Panc1 (cell line): ENCODE measurements at regions not wholly inside any gene's neighbourhood (a gene's known extent, or its start where the extent isn't known, plus 50 kb on each side); places are given as distances from the start of the nearest gene placed in this dataset.

Experiments
- ATAC-seq: fragments of 200-7000 bp; cut with Tn5 transposase; 2 replicates; pipeline ENCODE4 v1.9.1; 2020; ENCODE audit warnings: mild to moderate bottlenecking, moderate library complexity
- BruUV-seq: library from RNA; stranded (reverse); fragments of 400-500 nt; replicated peaks from 2 replicates; lab custom pipeline; 2021; lab: Mats Ljungman, UMichigan
- CTCF ChIA-PET: fragments of 300-600 bp; sonication (Branson Sonifier 250); formaldehyde crosslinking; loops from one replicate; lab custom pipeline; 2022; ENCODE audit warnings: antibody characterized with exemption; lab: Charles Lee
- POLR2A ChIA-PET: fragments of 300-600 bp; sonication (Branson Sonifier 250); formaldehyde crosslinking; loops from one replicate; lab custom pipeline; 2022; ENCODE audit warnings: antibody characterized with exemption; lab: Charles Lee
- DNase-seq: peaks from one replicate; pipeline ENCODE4 v3.0.0-alpha.2; 2010; ENCODE audit warnings: low read depth, low spot score
- H3K27ac ChIP-seq: 2 replicates; pipeline ENCODE4 v1.5.1; 2011; ENCODE audit warnings: mild to moderate bottlenecking, low read length, inconsistent platforms
- H3K27me3 ChIP-seq: fragments of 200-500 bp; sonication (Bioruptor generic); 2 replicates; pipeline ENCODE4 v1.6.0; 2014; ENCODE audit warnings: low read length, inconsistent platforms; ENCODE audit not compliant: control insufficient read depth, insufficient read depth
- H3K36me3 ChIP-seq: fragments of 200-500 bp; sonication (Bioruptor generic); 2 replicates; pipeline ENCODE4 v1.5.1; 2014; ENCODE audit warnings: inconsistent platforms, mild to moderate bottlenecking, low read length, moderate library complexity; ENCODE audit not compliant: control insufficient read depth, insufficient read depth
- H3K4me1 ChIP-seq: 2 replicates; pipeline ENCODE4 v1.5.1; 2011; ENCODE audit warnings: inconsistent platforms, mild to moderate bottlenecking, low read length, moderate library complexity; ENCODE audit not compliant: control insufficient read depth, insufficient read depth
- H3K4me3 ChIP-seq, 2 experiments: 2 replicates each; pipeline ENCODE4 v1.5.1; 2011 to 2012; ENCODE audit warnings: low read depth in 2 of 2, low read length in 2 of 2, mild to moderate bottlenecking in 2 of 2, inconsistent platforms in 1 of 2, moderate library complexity in 1 of 2
- H3K9me3 ChIP-seq: fragments of 200-500 bp; sonication (Bioruptor generic); 2 replicates; pipeline ENCODE4 v1.5.1; 2014; ENCODE audit warnings: low read depth, mild to moderate bottlenecking, inconsistent platforms, low read length, moderate library complexity; ENCODE audit not compliant: control insufficient read depth, insufficient read depth
- CTCF ChIP-seq: fragments of 450-650 bp; IDR thresholded peaks from 2 replicates; pipeline ENCODE4 v1.5.1; 2017; ENCODE audit warnings: mild to moderate bottlenecking
- POLR2AphosphoS5 ChIP-seq: IDR thresholded peaks from 2 replicates; pipeline ENCODE4 v1.6.1; 2012; ENCODE audit warnings: mild to moderate bottlenecking, low read depth, low read length, moderate library complexity
- SIN3A ChIP-seq: IDR thresholded peaks from 2 replicates; pipeline ENCODE4 v1.6.1; 2012; ENCODE audit warnings: low read depth, mild to moderate bottlenecking, low read length, moderate library complexity, borderline replicate concordance; ENCODE audit not compliant: insufficient read depth
- TCF7L2 ChIP-seq: IDR thresholded peaks from 2 replicates; pipeline ENCODE4 v1.6.1; 2011; ENCODE audit warnings: mild to moderate bottlenecking, low read depth, low read length, inconsistent platforms
- in situ Hi-C: cut with HindIII; loops from 2 replicates; pipeline ENCODE4 v1.10.0; 2016; ENCODE audit warnings: low sequenced_read_pairs, low pct_unique_long_range_greater_than_20kb
- intact Hi-C: fragments of 100-400 bp; cut with micrococcal nuclease; formaldehyde crosslinking; loops from one replicate; pipeline ENCODE4 v1.10.0; 2022; ENCODE audit not compliant: unreplicated experiment
- TF ChIP-seq, protein P1 (sequence below), 2 experiments: IDR thresholded peaks; 2 replicates each; pipeline ENCODE4 v1.6.1; 2011 to 2012; ENCODE audit warnings: low read depth in 2 of 2, control low read depth in 1 of 2, low read length in 1 of 2, mild to moderate bottlenecking in 1 of 2, moderate library complexity in 1 of 2; ENCODE audit not compliant: insufficient read depth in 1 of 2

GRCh38 chr2:121831841-121832240 lies 76.4 kb downstream of the TSN start:
- no peak overlapping the region for H3K4me3 ChIP-seq
- no peaks in the 10 kb centered on the region for H3K27me3 ChIP-seq
- ATAC-seq (no peak), DNase-seq (no peak)
- no peaks in the 10 kb centered on the region for H3K9me3 ChIP-seq
- H3K27ac ChIP-seq = no peak overlapping the region
- ChIA-PET CTCF (interaction anchor here (0.6 kb wide), 1 partner anchor 1093 kb away, joined by 5 read pairs; no protein-coding TSS in a partner anchor), POLR2A (no interaction called here)
- in situ Hi-C loops = no loop called here
- H3K36me3 ChIP-seq = no peaks in the 10 kb centered on the region
- intact Hi-C loops = no loop called here
- BruUV-seq = no TSS peak
- TF ChIP-seq TCF7L2 (no peak), SIN3A (no peak), POLR2AphosphoS5 (no peak), CTCF (no peak)
- TF ChIP-seq, protein P1, sequence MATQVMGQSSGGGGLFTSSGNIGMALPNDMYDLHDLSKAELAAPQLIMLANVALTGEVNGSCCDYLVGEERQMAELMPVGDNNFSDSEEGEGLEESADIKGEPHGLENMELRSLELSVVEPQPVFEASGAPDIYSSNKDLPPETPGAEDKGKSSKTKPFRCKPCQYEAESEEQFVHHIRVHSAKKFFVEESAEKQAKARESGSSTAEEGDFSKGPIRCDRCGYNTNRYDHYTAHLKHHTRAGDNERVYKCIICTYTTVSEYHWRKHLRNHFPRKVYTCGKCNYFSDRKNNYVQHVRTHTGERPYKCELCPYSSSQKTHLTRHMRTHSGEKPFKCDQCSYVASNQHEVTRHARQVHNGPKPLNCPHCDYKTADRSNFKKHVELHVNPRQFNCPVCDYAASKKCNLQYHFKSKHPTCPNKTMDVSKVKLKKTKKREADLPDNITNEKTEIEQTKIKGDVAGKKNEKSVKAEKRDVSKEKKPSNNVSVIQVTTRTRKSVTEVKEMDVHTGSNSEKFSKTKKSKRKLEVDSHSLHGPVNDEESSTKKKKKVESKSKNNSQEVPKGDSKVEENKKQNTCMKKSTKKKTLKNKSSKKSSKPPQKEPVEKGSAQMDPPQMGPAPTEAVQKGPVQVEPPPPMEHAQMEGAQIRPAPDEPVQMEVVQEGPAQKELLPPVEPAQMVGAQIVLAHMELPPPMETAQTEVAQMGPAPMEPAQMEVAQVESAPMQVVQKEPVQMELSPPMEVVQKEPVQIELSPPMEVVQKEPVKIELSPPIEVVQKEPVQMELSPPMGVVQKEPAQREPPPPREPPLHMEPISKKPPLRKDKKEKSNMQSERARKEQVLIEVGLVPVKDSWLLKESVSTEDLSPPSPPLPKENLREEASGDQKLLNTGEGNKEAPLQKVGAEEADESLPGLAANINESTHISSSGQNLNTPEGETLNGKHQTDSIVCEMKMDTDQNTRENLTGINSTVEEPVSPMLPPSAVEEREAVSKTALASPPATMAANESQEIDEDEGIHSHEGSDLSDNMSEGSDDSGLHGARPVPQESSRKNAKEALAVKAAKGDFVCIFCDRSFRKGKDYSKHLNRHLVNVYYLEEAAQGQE (IDR thresholded peaks at IDR 0.05; ENCODE audit: insufficient read depth in 1 of 2, low read depth in 2 of 2, low read length in 1 of 2) = no peak
- no peaks in the 10 kb centered on the region; the same call in 1 of the 2 replicates for H3K4me1 ChIP-seq

- Histone ChIP-seq H3K9me3 (no peaks in the 10 kb centered on the region), H3K27ac (no peak overlapping the region), H3K27me3 (peaks cover 3% of the 10 kb centered on the region; the same call in 1 of the 2 replicates), H3K36me3 (no peaks in the 10 kb centered on the region), H3K4me1 (no peaks in the 10 kb centered on the region; the same call in 1 of the 2 replicates), H3K4me3 (no peak overlapping the region)
- TF ChIP-seq CTCF (no peak), TCF7L2 (no peak), SIN3A (no peak), POLR2AphosphoS5 (no peak)
- TF ChIP-seq, protein P1 (IDR thresholded peaks at IDR 0.05; ENCODE audit: insufficient read depth in 1 of 2, low read depth in 2 of 2, low read length in 1 of 2) = no peak
- in situ Hi-C loops (no loop called here), intact Hi-C loops (no loop called here)
- BruUV-seq = no TSS peak
- POLR2A ChIA-PET = no interaction called here
- no peak for ATAC-seq
- CTCF ChIA-PET = interaction anchor here (0.6 kb wide), 1 partner anchor 1092 kb away, joined by 5 read pairs; no protein-coding TSS in a partner anchor
- DNase-seq = no peak
These were observed 77.2 kb downstream of the TSN start for GRCh38 chr2:121832412-121833357.
